ENCODE measurements at regions not wholly inside any gene's neighbourhood (a gene's known extent, or its start where the extent isn't known, plus 50 kb on each side); places are given as distances from the start of the nearest gene placed in this dataset.
"Not testable (repeated sequence)": the region's sequence is repeated elsewhere in the genome, so short reads cannot be mapped to it uniquely, and the experiment has no call there.

GRCh38 chr1:195731385-195731784, 876.9 kb downstream of the KCNT2 start:
- H3K27me3 ChIP-seq (ENCODE audit: insufficient read depth, low read length) = no peaks in the 10 kb centered on the region
- H3K9me3 ChIP-seq (ENCODE audit: low read depth, low read length) = no peaks in the 10 kb centered on the region
- no peaks in the 10 kb centered on the region for H3K4me1 ChIP-seq (ENCODE audit: insufficient read depth, low read length)
- H3K4me3 ChIP-seq (ENCODE audit: low read length) = no peak overlapping the region

- Histone ChIP-seq H3K4me3 (ENCODE audit: low read length) (no peak overlapping the region), H3K9me3 (ENCODE audit: low read depth, low read length) (no peaks in the 10 kb centered on the region), H3K4me1 (ENCODE audit: insufficient read depth, low read length) (no peaks in the 10 kb centered on the region), H3K27me3 (ENCODE audit: insufficient read depth, low read length) (no peaks in the 10 kb centered on the region)
Observed at GRCh38 chr1:195723796-195724194, 884.4 kb downstream of the KCNT2 start.

- H3K27me3 ChIP-seq (ENCODE audit: insufficient read depth, low read length); H3K4me1 ChIP-seq (ENCODE audit: insufficient read depth, low read length); H3K4me3 ChIP-seq (ENCODE audit: low read length); H3K9me3 ChIP-seq (ENCODE audit: low read depth, low read length): not testable (repeated sequence)
Observed at GRCh38 chr1:195722852-195723795, 885.1 kb downstream of the KCNT2 start.

GRCh38 chr1:195722146-195722545, 886.1 kb downstream of the KCNT2 start:
- not testable (repeated sequence) for H3K4me3 ChIP-seq (ENCODE audit: low read length); H3K9me3 ChIP-seq (ENCODE audit: low read depth, low read length)

GRCh38 chr1:195721210-195721971, 886.8 kb downstream of the KCNT2 start:
- Histone ChIP-seq H3K27me3 (ENCODE audit: insufficient read depth, low read length) (no peaks in the 10 kb centered on the region), H3K4me3 (ENCODE audit: low read length) (no peak overlapping the region), H3K9me3 (ENCODE audit: low read depth, low read length) (no peaks in the 10 kb centered on the region), H3K4me1 (ENCODE audit: insufficient read depth, low read length) (no peaks in the 10 kb centered on the region)

More at GRCh38 chr1:195722146-195722545, 886.1 kb downstream of the KCNT2 start:
- H3K27me3 ChIP-seq (ENCODE audit: insufficient read depth, low read length); H3K4me1 ChIP-seq (ENCODE audit: insufficient read depth, low read length): not testable (repeated sequence)

GRCh38 chr1:195717651-195718050, 890.6 kb downstream of the KCNT2 start:
- H3K4me1 ChIP-seq (ENCODE audit: insufficient read depth, low read length) = no peaks in the 10 kb centered on the region
- H3K27me3 ChIP-seq (ENCODE audit: insufficient read depth, low read length) = no peaks in the 10 kb centered on the region
- H3K4me3 ChIP-seq (ENCODE audit: low read length) = no peak overlapping the region
- no peaks in the 10 kb centered on the region for H3K9me3 ChIP-seq (ENCODE audit: low read depth, low read length)

- Histone ChIP-seq H3K4me3 (ENCODE audit: low read length) (no peak overlapping the region), H3K9me3 (ENCODE audit: low read depth, low read length) (no peaks in the 10 kb centered on the region), H3K27me3 (ENCODE audit: insufficient read depth, low read length) (no peaks in the 10 kb centered on the region), H3K4me1 (ENCODE audit: insufficient read depth, low read length) (no peaks in the 10 kb centered on the region)
Observed at GRCh38 chr1:195715652-195716051, 892.6 kb downstream of the KCNT2 start.

- Histone ChIP-seq H3K9me3 (ENCODE audit: low read depth, low read length) (no peaks in the 10 kb centered on the region), H3K4me3 (ENCODE audit: low read length) (no peak overlapping the region), H3K27me3 (ENCODE audit: insufficient read depth, low read length) (no peaks in the 10 kb centered on the region), H3K4me1 (ENCODE audit: insufficient read depth, low read length) (no peaks in the 10 kb centered on the region)
Observed at GRCh38 chr1:195714248-195714647, 894.0 kb downstream of the KCNT2 start.

GRCh38 chr1:195709821-195710220, 898.4 kb downstream of the KCNT2 start:
- Histone ChIP-seq H3K27me3 (ENCODE audit: insufficient read depth, low read length) (no peaks in the 10 kb centered on the region), H3K4me1 (ENCODE audit: insufficient read depth, low read length) (no peaks in the 10 kb centered on the region), H3K4me3 (ENCODE audit: low read length) (no peak overlapping the region), H3K9me3 (ENCODE audit: low read depth, low read length) (no peaks in the 10 kb centered on the region)

- Histone ChIP-seq H3K27me3 (ENCODE audit: insufficient read depth, low read length) (no peaks in the 10 kb centered on the region), H3K4me1 (ENCODE audit: insufficient read depth, low read length) (no peaks in the 10 kb centered on the region), H3K4me3 (ENCODE audit: low read length) (no peak overlapping the region), H3K9me3 (ENCODE audit: low read depth, low read length) (no peaks in the 10 kb centered on the region)
Observed at GRCh38 chr1:195704028-195704427, 904.2 kb downstream of the KCNT2 start.

- Histone ChIP-seq H3K9me3 (ENCODE audit: low read depth, low read length) (no peaks in the 10 kb centered on the region), H3K4me3 (ENCODE audit: low read length) (no peak overlapping the region), H3K4me1 (ENCODE audit: insufficient read depth, low read length) (no peaks in the 10 kb centered on the region), H3K27me3 (ENCODE audit: insufficient read depth, low read length) (no peaks in the 10 kb centered on the region)
Observed at GRCh38 chr1:195701149-195701548, 907.1 kb downstream of the KCNT2 start.

- no peak overlapping the region for H3K4me3 ChIP-seq (ENCODE audit: low read length)
- H3K27me3 ChIP-seq (ENCODE audit: insufficient read depth, low read length) = no peaks in the 10 kb centered on the region
- H3K9me3 ChIP-seq (ENCODE audit: low read depth, low read length) = peaks cover 5% of the 10 kb centered on the region
- no peaks in the 10 kb centered on the region for H3K4me1 ChIP-seq (ENCODE audit: insufficient read depth, low read length)
Observed at GRCh38 chr1:195697130-195697529, 911.1 kb downstream of the KCNT2 start.

- H3K9me3 ChIP-seq (ENCODE audit: low read depth, low read length) = no peaks in the 10 kb centered on the region
- H3K4me1 ChIP-seq (ENCODE audit: insufficient read depth, low read length) = no peaks in the 10 kb centered on the region
- no peaks in the 10 kb centered on the region for H3K27me3 ChIP-seq (ENCODE audit: insufficient read depth, low read length)
- H3K4me3 ChIP-seq (ENCODE audit: low read length) = no peak overlapping the region
Observed at GRCh38 chr1:195686764-195687163, 921.5 kb downstream of the KCNT2 start.

GRCh38 chr1:195664628-195665027, 943.6 kb downstream of the KCNT2 start:
- Histone ChIP-seq H3K9me3 (ENCODE audit: low read depth, low read length) (no peaks in the 10 kb centered on the region), H3K4me1 (ENCODE audit: insufficient read depth, low read length) (no peaks in the 10 kb centered on the region), H3K27me3 (ENCODE audit: insufficient read depth, low read length) (no peaks in the 10 kb centered on the region), H3K4me3 (ENCODE audit: low read length) (no peak overlapping the region)

GRCh38 chr1:195663549-195664280, 944.5 kb downstream of the KCNT2 start:
- H3K9me3 ChIP-seq (ENCODE audit: low read depth, low read length) = no peaks in the 10 kb centered on the region
- no peaks in the 10 kb centered on the region for H3K27me3 ChIP-seq (ENCODE audit: insufficient read depth, low read length)
- H3K4me3 ChIP-seq (ENCODE audit: low read length) = no peak overlapping the region
- H3K4me1 ChIP-seq (ENCODE audit: insufficient read depth, low read length) = no peaks in the 10 kb centered on the region

Data from mononuclear cell (primary cell).